Cardiac fibroblast (primary cell): ENCODE measurements at regions not wholly inside any gene's neighbourhood (a gene's known extent, or its start where the extent isn't known, plus 50 kb on each side); places are given as distances from the start of the nearest gene placed in this dataset.

Source experiments
- DNase-seq, 2 donors: peaks; one replicate each; pipeline versions ENCODE4 v3.0.0 to v3.0.0-alpha.2; 2010; ENCODE audit warnings: low read depth in 2 of 2
- H3K4me3 ChIP-seq, 2 donors: replicated peaks in 1 of 2; 1 replicate in 1 of 2; 2 replicates in 1 of 2; pipeline ENCODE4 v1.5.1; 2011; ENCODE audit warnings: low read depth in 2 of 2, low read length in 2 of 2, mild to moderate bottlenecking in 2 of 2, moderate library complexity in 1 of 2
- CTCF ChIP-seq: IDR thresholded peaks from one replicate; pipeline ENCODE4 v1.5.1; 2011; ENCODE audit warnings: low read depth, mild to moderate bottlenecking, low read length, inconsistent platforms

DNA sequence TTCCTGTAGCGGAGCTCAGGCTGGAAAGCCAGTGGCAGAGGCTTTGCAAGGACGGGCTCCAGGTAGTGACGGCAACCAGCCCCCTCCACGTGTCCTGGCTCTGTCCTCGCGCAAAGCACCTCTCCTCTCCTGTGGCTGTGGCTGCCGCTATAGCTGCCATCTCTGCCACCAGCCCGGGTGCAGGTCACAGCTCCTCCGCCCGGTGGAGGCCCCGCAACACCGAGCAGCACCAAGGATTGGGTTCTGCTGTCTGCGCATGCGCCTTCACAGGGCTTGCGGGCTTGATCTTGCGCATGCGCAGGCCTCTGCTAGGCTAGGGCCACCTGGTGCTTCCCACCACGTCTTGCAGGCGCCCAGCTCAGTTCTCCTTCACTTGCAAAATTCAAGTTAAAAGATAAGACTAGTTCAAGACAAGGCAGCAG lies 625.4 kb downstream of the QKI start:
- TF ChIP-seq CTCF, result no peak
- peak overlapping the region; percentile 11 to 26 for H3K4me3 ChIP-seq
- peak; percentile 59 to 73 for DNase-seq

DNA sequence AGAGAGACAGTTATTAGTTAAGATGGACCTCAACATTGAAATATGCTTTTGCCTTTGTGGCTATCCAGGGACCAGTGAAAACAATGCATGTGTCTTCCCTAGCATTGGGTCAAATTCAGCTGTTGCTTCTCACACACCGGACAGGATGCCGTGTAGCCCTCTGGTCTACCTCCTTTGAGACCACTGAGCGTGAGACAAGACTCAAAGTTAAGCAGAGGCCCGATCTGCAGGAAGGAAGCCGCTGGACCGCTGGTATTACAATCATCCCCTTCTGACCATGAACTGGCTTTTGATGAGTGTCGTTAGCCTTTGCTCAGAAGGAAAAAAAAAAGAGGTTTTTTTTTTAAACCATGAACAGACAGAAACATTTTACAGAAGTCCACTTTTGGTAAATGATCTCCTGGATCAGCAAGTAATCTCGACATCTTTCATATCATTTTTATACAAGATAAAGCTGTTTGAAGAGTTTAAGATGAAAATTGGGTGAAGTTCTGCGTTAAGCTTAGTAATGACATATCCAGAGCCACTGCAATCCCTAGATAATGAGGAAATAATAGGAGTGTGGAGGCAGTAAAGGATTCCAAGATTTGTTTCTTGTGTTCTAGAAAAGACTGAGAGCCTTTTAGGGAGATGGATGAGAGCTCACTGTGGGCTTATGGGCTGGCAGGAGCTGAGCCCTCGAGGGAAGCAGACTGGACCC lies 622.8 kb downstream of the QKI start:
- DNase-seq, result no peak
- no peak overlapping the region for H3K4me3 ChIP-seq
- TF ChIP-seq CTCF, result no peak

DNA sequence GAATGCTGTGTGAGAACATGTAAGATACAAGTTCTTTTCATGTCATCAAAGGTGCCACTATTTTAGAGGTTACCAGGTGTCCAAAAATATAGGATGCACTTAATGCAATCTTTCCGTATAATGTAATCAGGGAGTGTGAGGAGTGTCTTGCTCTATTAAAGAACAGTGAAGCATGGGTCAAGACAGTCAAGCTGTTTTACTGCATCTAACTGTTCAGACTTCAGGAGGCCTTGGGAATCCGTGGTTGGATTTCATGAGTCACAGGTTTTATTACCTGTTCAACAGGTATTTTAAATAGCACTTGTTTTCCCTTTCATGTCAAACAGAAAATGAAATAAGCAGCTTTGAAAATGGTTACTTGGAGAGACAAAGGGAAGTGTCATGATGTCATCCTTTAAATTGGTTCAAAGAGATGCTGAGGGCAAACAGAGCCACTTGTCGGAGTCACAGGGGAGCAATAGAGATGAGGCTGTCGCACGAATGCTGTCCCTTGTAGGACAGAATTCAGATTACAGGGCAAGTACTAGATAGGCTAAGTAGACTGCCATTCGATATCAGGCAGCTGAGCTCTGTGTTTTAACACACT lies 621.5 kb downstream of the QKI start:
- no peak for DNase-seq
- no peak overlapping the region for H3K4me3 ChIP-seq
- TF ChIP-seq CTCF, result no peak

DNA sequence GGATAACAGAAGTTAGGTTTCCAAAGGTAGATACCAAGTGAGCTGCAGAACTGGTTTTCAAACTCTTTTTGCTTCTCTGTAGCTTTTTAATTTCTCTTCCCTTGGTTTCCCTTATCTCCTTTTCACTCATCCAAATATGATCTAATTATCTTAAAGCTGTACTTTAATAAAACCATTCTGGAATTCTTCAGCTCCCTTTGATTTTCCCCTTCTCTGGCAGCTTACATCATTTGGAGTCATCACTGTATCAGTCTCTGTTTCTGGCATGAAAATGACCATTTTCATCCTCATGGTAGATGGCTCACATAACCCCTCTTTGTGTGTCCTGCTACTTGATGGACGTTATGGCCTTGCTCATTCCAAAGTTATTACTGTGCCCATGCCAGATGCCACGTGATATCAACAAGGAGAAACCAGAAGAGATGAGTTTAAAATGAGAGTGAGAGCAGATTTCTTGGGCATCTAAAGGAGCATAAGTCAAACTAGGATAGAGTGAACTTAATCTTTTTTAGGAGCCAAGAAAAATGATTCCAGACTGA lies 620.2 kb downstream of the QKI start:
- no peak for TF ChIP-seq CTCF
- no peak for DNase-seq
- no peak overlapping the region for H3K4me3 ChIP-seq

- no peak for DNase-seq
- TF ChIP-seq CTCF, result no peak
- no peak overlapping the region for H3K4me3 ChIP-seq
Measured at GRCh38 chr6:164025180-164025579, 610.7 kb downstream of the QKI start.

GRCh38 chr6:164023535-164023934 lies 609.0 kb downstream of the QKI start:
- no peak for TF ChIP-seq CTCF
- DNase-seq, result no peak
- H3K4me3 ChIP-seq, result no peak overlapping the region
